Cardiac fibroblast (primary cell): ENCODE measurements at regions not wholly inside any gene's neighbourhood (a gene's known extent, or its start where the extent isn't known, plus 50 kb on each side); places are given as distances from the start of the nearest gene placed in this dataset.
"Not testable (repeated sequence)": the region's sequence is repeated elsewhere in the genome, so short reads cannot be mapped to it uniquely, and the experiment has no call there.

ENCODE experiments used
- DNase-seq, 2 donors: peaks; one replicate each; pipeline versions ENCODE4 v3.0.0 to v3.0.0-alpha.2; 2010; ENCODE audit warnings: low read depth in 2 of 2
- H3K4me3 ChIP-seq, 2 donors: replicated peaks in 1 of 2; 1 replicate in 1 of 2; 2 replicates in 1 of 2; pipeline ENCODE4 v1.5.1; 2011; ENCODE audit warnings: low read depth in 2 of 2, low read length in 2 of 2, mild to moderate bottlenecking in 2 of 2, moderate library complexity in 1 of 2
- TF ChIP-seq, protein P1 (sequence below): IDR thresholded peaks from one replicate; pipeline ENCODE4 v1.5.1; 2011; ENCODE audit warnings: low read depth, mild to moderate bottlenecking, low read length, inconsistent platforms

- no peak for DNase-seq
- H3K4me3 ChIP-seq, result no peak overlapping the region
- TF ChIP-seq, protein P1, sequence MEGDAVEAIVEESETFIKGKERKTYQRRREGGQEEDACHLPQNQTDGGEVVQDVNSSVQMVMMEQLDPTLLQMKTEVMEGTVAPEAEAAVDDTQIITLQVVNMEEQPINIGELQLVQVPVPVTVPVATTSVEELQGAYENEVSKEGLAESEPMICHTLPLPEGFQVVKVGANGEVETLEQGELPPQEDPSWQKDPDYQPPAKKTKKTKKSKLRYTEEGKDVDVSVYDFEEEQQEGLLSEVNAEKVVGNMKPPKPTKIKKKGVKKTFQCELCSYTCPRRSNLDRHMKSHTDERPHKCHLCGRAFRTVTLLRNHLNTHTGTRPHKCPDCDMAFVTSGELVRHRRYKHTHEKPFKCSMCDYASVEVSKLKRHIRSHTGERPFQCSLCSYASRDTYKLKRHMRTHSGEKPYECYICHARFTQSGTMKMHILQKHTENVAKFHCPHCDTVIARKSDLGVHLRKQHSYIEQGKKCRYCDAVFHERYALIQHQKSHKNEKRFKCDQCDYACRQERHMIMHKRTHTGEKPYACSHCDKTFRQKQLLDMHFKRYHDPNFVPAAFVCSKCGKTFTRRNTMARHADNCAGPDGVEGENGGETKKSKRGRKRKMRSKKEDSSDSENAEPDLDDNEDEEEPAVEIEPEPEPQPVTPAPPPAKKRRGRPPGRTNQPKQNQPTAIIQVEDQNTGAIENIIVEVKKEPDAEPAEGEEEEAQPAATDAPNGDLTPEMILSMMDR, result no peak
These were observed 573.9 kb downstream of the ZNF608 start for GRCh38 chr5:124172389-124173003.

GRCh38 chr5:124168093-124168492 is 578.3 kb downstream of the ZNF608 start:
- not testable (repeated sequence) for DNase-seq, H3K4me3 ChIP-seq

DNA sequence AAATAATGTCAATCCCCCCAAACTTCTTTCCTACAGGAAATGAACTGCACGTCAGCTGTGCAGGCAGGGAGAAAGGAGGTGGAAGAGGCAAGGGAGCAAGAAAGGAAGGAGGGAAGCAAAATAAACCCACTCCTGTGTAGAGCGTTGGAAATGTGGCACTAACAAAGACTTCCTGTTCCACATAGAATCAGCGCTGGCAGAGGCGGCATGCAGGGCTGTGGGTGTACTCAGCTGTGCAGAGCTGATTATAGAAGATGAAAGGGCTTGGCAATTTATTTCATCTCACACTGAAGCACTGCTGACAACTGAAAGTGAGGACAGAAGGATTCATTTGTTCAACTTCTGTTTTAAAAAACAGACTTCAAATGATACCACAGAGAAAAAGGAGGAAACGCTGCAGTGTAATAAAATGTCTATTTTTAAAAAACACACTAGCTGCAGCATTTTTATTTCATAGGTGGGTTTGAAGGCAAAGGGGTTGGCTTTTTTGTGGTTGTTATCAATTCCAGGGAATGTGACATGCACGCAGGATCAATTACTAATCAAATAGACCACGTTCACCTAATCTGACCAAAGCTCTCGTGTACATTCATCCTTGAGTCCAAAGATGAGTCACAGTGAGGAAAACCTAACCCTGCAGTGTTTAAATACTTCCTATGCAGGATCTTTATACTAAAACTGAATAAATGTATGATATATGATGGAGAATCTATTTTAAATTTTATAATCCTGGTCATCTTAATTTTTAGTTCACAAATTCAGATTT is 583.5 kb downstream of the ZNF608 start:
- DNase-seq, result peak; percentile 8 to 12
- TF ChIP-seq, protein P1, result no peak
- H3K4me3 ChIP-seq, result no peak overlapping the region

GRCh38 chr5:124161266-124161665 is 585.2 kb downstream of the ZNF608 start:
- no peak for DNase-seq
- TF ChIP-seq, protein P1, result no peak
- H3K4me3 ChIP-seq, result no peak overlapping the region

GRCh38 chr5:124160265-124160664 is 586.2 kb downstream of the ZNF608 start:
- TF ChIP-seq, protein P1, result no peak
- no peak overlapping the region for H3K4me3 ChIP-seq
- no peak for DNase-seq

- no peak overlapping the region for H3K4me3 ChIP-seq
- no peak for DNase-seq
- TF ChIP-seq, protein P1, result no peak
These were observed 589.1 kb downstream of the ZNF608 start for GRCh38 chr5:124157320-124157719.

- TF ChIP-seq, protein P1, result no peak
- DNase-seq, result peak; percentile 13 to 66
These were observed 589.9 kb downstream of the ZNF608 start for GRCh38 chr5:124156415-124156996.

More at GRCh38 chr5:124156415-124156996, 589.9 kb downstream of the ZNF608 start:
- no peak overlapping the region for H3K4me3 ChIP-seq
